OCI-LY7 (cell line): ENCODE measurements at regions not wholly inside any gene's neighbourhood (a gene's known extent, or its start where the extent isn't known, plus 50 kb on each side); places are given as distances from the start of the nearest gene placed in this dataset.

Experiments
- BruUV-seq: library from RNA; stranded (reverse); fragments of 400-500 nt; replicated peaks from 2 replicates; lab custom pipeline; 2021; lab: Mats Ljungman, UMichigan
- CTCF ChIA-PET: fragments of 300-600 bp; sonication (Branson Sonifier 250); formaldehyde crosslinking; loops from one replicate; lab custom pipeline; 2022; ENCODE audit warnings: antibody characterized with exemption; ENCODE audit not compliant: unreplicated experiment; lab: Charles Lee
- POLR2A ChIA-PET: fragments of 300-600 bp; sonication (Branson Sonifier 250); formaldehyde crosslinking; loops from one replicate; lab custom pipeline; 2022; ENCODE audit warnings: antibody characterized with exemption; lab: Charles Lee
- DNase-seq: peaks from one replicate; pipeline ENCODE4 v3.0.0-alpha.2; 2015; ENCODE audit warnings: low spot score
- H2AFZ ChIP-seq: fragments of 200-600 bp; sonication (generic), shearing (Covaris generic); 2 replicates; pipeline ENCODE4 v1.6.1; 2014; ENCODE audit warnings: mild to moderate bottlenecking, antibody characterized with exemption, low read length, moderate library complexity
- H3K27ac ChIP-seq: fragments of 200-600 bp; sonication (generic); 2 replicates; pipeline ENCODE4 v1.5.1; 2014; ENCODE audit warnings: mixed run types, low read depth, mild to moderate bottlenecking, moderate library complexity, low read length, inconsistent platforms; ENCODE audit not compliant: poor library complexity, severe bottlenecking
- H3K36me3 ChIP-seq: fragments of 200-600 bp; sonication (generic); 2 replicates; pipeline ENCODE4 v1.6.1; 2014; ENCODE audit warnings: mild to moderate bottlenecking, antibody characterized with exemption, low read length, moderate library complexity, mixed read lengths; ENCODE audit not compliant: insufficient read depth
- H3K4me1 ChIP-seq: fragments of 200-600 bp; sonication (generic); 2 replicates; pipeline ENCODE4 v1.5.1; 2014; ENCODE audit warnings: mild to moderate bottlenecking, low read length; ENCODE audit not compliant: insufficient read depth, poor library complexity, severe bottlenecking
- H3K4me2 ChIP-seq: fragments of 200-600 bp; sonication (generic); 2 replicates; pipeline ENCODE4 v1.6.1; 2014; ENCODE audit warnings: mild to moderate bottlenecking, low read length
- H3K4me3 ChIP-seq: fragments of 200-600 bp; sonication (generic); 2 replicates; pipeline ENCODE4 v1.5.1; 2014; ENCODE audit warnings: mild to moderate bottlenecking, low read depth, low read length; ENCODE audit not compliant: poor library complexity, severe bottlenecking
- H3K79me2 ChIP-seq: fragments of 200-600 bp; sonication (generic); 2 replicates; pipeline ENCODE4 v1.6.1; 2016; ENCODE audit warnings: low read depth, mild to moderate bottlenecking, low read length, moderate library complexity, mixed read lengths; ENCODE audit not compliant: insufficient read depth
- H3K9me2 ChIP-seq: fragments of 200-600 bp; sonication (generic); 2 replicates; pipeline ENCODE4 v1.6.1; 2016; ENCODE audit warnings: mild to moderate bottlenecking, low read length, mixed read lengths; ENCODE audit not compliant: insufficient read depth
- H3K9me3 ChIP-seq: fragments of 200-600 bp; sonication (generic); 2 replicates; pipeline ENCODE4 v1.6.1; 2014; ENCODE audit warnings: mild to moderate bottlenecking, mixed run types, low read length, mixed read lengths
- H4K20me1 ChIP-seq: fragments of 200-600 bp; sonication (generic); 2 replicates; pipeline ENCODE4 v1.6.1; 2014; ENCODE audit warnings: mild to moderate bottlenecking, antibody characterized with exemption, low read length, moderate library complexity, mixed read lengths; ENCODE audit not compliant: insufficient read depth
- CTCF ChIP-seq: fragments of 200-600 bp; sonication (generic); conservative IDR thresholded peaks from 2 replicates; pipeline ENCODE4 v1.5.1; 2014; ENCODE audit warnings: mild to moderate bottlenecking, antibody characterized with exemption, low read length, moderate library complexity, mixed read lengths
- EZH2phosphoT487 ChIP-seq: fragments of 200-600 bp; sonication (generic); IDR thresholded peaks from 2 replicates; pipeline ENCODE4 v1.6.1; 2018; ENCODE audit warnings: low read depth, borderline replicate concordance, mild to moderate bottlenecking, mixed run types, antibody characterized with exemption, low read length, moderate library complexity, mixed read lengths
- intact Hi-C: fragments of 100-400 bp; cut with micrococcal nuclease; formaldehyde crosslinking; loops from one replicate; pipeline ENCODE4 v1.10.0; 2022; ENCODE audit not compliant: unreplicated experiment

GRCh38 chr9:8071445-8071798, 271.8 kb upstream of the DMAC1 start:
- BruUV-seq = no TSS peak

DNA sequence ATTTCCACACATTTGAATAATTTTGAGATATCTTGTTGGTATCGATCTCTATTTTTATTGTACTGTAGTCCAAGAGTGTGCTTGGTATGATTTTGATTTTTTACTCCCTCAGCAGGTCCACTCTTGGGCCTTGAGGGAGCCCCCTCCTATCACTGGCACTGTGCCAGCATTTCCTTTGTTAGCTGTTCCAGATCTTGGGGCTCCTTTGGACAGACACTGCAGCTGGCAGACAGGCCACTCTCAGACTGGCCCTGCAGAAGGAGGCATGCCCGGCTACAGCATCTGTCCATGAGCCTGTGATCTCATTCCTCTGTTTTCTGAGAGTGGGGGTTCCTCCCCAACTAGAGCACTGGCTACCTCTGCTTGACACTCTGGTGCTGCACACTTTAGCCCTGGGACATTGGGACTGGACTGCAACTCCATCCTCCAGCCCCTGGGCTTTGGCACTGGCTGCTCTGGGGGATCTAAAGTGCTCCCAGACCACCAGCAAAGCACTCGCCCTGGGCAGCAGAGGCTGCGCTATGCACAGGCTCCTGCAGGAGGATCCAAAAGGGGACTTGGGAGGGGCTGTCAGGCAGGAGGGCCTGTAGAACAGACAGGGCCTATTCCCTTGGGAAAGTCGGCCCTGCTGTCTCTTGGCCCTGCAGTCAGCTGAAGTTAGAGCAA, 271.3 kb upstream of the DMAC1 start:
- Histone ChIP-seq H3K9me3 (no peaks in the 10 kb centered on the region), H3K9me2 (no peaks in the 10 kb centered on the region), H3K4me2 (no peak overlapping the region), H4K20me1 (no peaks in the 10 kb centered on the region), H2AFZ (no peak overlapping the region), H3K4me1 (no peaks in the 10 kb centered on the region), H3K4me3 (no peak overlapping the region), H3K79me2 (no peaks in the 10 kb centered on the region), H3K36me3 (no peaks in the 10 kb centered on the region), H3K27ac (no peak overlapping the region)
- no peak for DNase-seq
- ChIA-PET POLR2A (interaction anchor here (0.6 to 1.5 kb wide), 3 partner anchors 10 to 798 kb away, joined by 3 to 4 read pairs (median 3); no protein-coding TSS in a partner anchor), CTCF (no interaction called here)
- BruUV-seq = no TSS peak
- TF ChIP-seq CTCF (no peak), EZH2phosphoT487 (no peak)
- intact Hi-C loops = no loop called here

More at GRCh38 chr9:8071445-8071798, 271.8 kb upstream of the DMAC1 start:
- H3K9me2 ChIP-seq = no peaks in the 10 kb centered on the region
- H3K4me2 ChIP-seq = no peak overlapping the region
- ChIA-PET POLR2A (interaction anchor here (1.5 kb wide), 1 partner anchor 15 kb away, joined by 3 read pairs; no protein-coding TSS in a partner anchor), CTCF (no interaction called here)
- H3K27ac ChIP-seq = no peak overlapping the region
- no peaks in the 10 kb centered on the region for H3K36me3 ChIP-seq
- H3K9me3 ChIP-seq = no peaks in the 10 kb centered on the region
- H3K4me3 ChIP-seq = no peak overlapping the region
- DNase-seq = no peak
- H3K79me2 ChIP-seq = no peaks in the 10 kb centered on the region
- H2AFZ ChIP-seq = no peak overlapping the region
- no peaks in the 10 kb centered on the region for H3K4me1 ChIP-seq
- TF ChIP-seq EZH2phosphoT487 (no peak), CTCF (no peak)
- H4K20me1 ChIP-seq = no peaks in the 10 kb centered on the region
- intact Hi-C loops = no loop called here

GRCh38 chr9:8062459-8062858, 262.9 kb upstream of the DMAC1 start:
- no peaks in the 10 kb centered on the region for H3K79me2 ChIP-seq
- POLR2A ChIA-PET = no interaction called here
- peaks cover under 1% of the 10 kb centered on the region for H3K4me1 ChIP-seq
- H4K20me1 ChIP-seq = no peaks in the 10 kb centered on the region
- no peak overlapping the region for H3K4me2 ChIP-seq
- no TSS peak for BruUV-seq
- no peaks in the 10 kb centered on the region for H3K9me2 ChIP-seq
- intact Hi-C loops = no loop called here
- DNase-seq = no peak
- H3K4me3 ChIP-seq = no peak overlapping the region
- H2AFZ ChIP-seq = no peak overlapping the region
- TF ChIP-seq EZH2phosphoT487 = no peak
- no peak for TF ChIP-seq CTCF
- no peak overlapping the region for H3K27ac ChIP-seq
- no peaks in the 10 kb centered on the region for H3K9me3 ChIP-seq
- CTCF ChIA-PET = no interaction called here
- no peaks in the 10 kb centered on the region for H3K36me3 ChIP-seq
